NT2/D1 (cell line): ENCODE measurements at regions not wholly inside any gene's neighbourhood (a gene's known extent, or its start where the extent isn't known, plus 50 kb on each side); places are given as distances from the start of the nearest gene placed in this dataset.

Source experiments
- YY1 ChIP-seq: IDR thresholded peaks from 2 replicates; pipeline ENCODE4 v1.6.1; 2011; ENCODE audit not compliant: insufficient read length, insufficient read depth
- ZNF274 ChIP-seq: IDR thresholded peaks from 2 replicates; pipeline ENCODE4 v1.6.1; 2011; ENCODE audit warnings: mild to moderate bottlenecking, low read depth, low read length

DNA sequence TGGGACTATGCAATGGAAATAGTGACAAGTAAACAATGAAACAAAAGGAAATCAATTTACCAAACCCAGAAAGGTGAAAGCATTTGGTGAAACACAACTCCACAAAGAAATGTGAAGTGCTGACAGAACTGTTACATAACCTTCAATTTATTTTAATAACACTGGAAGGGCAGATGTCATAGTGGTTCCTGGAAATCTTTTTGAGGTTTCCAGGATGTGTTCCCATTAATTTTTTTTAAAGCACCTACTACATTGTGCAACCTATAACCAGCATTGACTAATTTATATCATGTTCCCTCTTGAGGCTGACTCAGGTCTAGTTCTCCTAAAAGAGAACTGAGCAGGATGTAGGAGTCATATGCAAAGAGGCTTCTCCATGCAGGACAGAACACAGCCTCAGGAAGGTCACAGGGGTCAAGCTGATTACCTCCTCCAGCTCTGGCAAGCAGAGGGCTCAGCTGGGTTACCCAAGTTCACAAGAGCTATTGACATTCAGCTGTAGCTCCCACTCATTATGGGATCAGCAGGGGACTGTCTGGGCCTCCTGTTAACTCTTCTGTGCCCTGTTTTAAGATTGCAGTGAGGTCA lies 157.1 kb upstream of the NRIP1 start:
- TF ChIP-seq ZNF274 (no peak), YY1 (no peak)
